ENCODE measurements at regions not wholly inside any gene's neighbourhood (a gene's known extent, or its start where the extent isn't known, plus 50 kb on each side); places are given as distances from the start of the nearest gene placed in this dataset.
"Not testable (repeated sequence)": the region's sequence is repeated elsewhere in the genome, so short reads cannot be mapped to it uniquely, and the experiment has no call there.

DNA sequence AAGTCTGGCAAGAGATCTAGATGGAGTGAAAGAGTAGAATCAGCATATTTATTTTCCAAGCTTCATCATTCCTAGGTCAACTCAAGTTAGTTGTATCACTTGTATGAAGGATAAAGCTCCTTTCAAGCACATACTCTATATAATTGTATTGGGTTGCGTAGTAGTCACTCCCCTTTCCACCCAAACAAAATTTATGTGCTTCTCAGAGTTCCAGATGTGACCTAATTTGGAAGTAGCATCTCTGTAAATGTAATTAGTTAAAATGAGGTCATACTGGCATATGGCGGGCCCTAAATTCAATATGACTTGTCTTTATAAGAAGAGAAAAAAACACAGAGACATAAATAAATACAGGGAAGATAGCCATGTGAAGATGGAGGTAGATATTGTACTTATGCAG, 226.8 kb upstream of the CHORDC1 start:
- no peak for DNase-seq

DNA sequence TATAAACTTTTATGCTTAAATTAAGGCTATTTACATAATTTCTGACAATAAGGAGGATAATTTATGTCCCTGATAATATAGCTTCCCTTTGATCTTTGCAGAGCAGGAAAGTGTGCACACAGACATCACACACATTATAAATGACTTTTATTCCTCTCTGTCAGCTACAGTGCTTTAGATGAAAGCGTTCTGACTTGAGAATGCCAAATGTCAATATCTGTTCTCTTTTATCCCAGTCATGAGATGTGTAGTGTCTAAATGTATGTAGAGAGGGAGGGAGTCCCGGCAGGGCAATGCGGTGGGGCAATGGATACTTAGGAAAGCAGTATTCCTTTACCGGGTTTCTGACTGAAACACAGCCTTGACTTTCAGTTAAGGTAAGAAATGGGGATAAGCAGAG, 225.4 kb upstream of the CHORDC1 start:
- DNase-seq, result no peak

DNA sequence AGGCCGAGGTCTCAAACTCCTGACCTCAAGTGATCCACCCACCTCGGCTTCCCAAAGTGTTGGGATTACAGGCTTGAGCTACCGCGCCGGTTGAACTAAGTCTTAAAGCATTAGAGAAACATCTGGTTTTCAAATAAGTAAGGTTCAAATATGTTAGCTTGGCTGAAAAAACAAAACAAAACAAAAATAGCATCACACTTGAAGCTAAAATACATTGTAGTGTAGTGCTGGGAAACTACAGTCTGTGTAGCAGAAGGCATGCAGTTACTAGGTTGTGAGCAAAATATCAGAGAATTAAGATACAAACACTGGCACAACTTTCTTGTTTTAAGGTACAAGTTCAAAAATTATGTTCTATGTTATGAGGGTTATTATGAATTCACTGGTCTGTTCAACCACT, 224.8 kb upstream of the CHORDC1 start:
- no peak for DNase-seq

DNA sequence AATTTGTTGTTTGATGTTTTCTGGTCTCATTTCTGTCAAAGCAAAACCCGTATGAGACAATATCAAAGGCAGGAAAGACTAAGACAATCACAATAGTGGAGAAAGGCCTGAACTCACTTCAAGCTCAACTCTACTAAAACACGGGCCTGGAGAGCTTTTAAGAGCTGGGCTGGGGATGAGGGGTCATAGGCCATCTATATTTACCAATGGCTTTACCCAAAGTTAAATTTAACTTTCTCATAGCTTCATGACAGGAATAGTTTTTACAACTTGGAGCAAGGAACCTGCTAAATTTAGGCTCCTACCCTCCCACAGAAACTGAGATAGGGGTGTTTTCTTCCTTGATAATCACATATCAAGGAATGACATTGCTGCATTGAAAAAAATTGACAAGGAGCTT, 223.4 kb upstream of the CHORDC1 start:
- DNase-seq, result no peak

DNA sequence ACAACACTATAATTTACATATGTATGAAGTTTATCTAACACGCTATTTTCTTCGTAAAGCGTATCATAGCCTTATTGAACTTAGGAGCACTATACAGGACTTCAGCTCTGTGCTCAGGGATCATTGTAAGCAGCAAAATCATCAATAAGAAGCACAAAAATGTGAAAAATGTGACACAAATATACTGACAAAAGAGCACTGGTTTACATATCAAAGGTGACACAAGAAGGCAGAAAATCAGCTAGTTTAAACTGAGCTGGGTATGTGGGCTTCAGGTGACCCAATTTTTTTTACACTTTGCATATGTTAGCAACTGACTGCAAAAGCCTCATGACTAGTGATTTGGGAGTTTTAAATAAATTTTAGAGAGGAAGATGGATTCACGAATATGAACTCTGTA, 215.2 kb upstream of the CHORDC1 start:
- DNase-seq, result no peak

DNA sequence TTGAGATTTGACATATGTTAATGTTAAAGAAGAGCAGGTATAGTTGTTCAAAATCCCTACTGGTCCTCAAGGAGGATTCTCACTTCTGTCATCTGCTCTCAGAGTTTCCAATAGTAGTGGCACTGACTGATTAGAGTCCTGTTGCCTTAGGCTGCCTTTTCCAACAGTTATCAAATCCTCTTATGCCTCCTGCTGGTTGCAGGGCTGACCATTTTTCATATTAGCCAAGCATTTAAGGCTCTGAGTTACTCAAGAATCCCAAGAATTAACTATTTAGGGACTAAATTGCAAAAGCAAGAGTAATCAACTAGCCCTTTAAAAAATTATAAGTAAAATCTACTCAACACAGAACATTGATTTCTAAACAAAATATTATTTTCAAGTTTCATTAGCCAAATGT, 212.0 kb upstream of the CHORDC1 start:
- DNase-seq, result no peak

DNA sequence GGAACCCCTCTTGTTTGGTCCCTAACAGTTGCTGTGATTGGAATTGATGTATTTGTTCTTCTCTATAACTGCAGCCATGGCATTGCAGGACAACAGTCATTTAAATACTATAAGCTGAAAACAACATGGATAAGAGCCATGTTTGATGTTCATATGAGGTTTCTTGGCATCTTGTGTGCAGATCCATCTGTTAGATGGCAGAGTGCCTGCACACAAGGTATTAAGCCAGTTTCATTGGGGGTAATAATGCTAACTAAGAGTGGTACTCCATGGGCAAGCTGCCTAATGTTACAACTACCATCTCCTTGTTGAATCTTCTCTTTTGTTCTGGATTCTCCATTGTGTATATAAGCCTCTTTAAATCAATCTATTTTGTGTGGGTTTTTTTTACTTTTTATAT, 206.0 kb upstream of the CHORDC1 start:
- no peak for DNase-seq

DNA sequence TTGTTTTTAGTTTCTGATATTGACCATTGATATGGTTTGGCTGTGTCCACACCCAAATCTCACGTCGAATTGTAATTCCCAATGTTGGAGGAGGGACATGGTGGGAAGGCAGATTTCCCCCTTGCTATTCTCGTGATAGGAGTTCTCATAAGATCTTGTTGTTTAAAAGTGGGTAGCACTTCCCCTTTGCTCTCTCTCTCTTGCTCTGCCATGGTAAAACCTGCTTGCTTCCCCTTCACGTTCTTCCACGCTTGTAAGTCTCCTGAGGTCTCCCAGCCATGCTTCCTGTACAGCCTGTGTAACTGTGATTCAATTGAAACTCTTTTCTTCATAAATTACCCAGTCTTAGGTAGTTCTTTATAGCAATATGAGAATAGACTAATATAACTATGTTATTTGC, 203.6 kb upstream of the CHORDC1 start:
- no peak for DNase-seq

DNA sequence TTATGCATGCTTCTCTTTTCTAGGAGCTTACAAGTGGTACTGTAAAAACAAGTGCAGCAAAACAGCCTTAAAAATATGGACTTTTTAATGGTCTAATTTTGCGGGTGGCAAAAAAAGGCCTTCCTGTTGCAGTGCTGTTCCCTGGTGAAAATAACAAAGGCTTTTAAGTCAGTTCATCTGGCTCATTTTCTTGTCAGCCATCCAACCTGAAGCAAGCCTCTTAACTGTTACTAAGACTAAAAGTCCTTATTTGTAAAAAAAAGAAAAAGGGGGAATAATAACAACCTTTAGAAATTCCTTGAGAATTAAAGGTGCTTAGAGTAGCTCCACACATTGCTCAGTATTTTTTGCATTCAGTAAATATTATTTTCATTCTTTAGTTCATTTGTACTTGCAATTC, 200.5 kb upstream of the CHORDC1 start:
- DNase-seq, result no peak

DNA sequence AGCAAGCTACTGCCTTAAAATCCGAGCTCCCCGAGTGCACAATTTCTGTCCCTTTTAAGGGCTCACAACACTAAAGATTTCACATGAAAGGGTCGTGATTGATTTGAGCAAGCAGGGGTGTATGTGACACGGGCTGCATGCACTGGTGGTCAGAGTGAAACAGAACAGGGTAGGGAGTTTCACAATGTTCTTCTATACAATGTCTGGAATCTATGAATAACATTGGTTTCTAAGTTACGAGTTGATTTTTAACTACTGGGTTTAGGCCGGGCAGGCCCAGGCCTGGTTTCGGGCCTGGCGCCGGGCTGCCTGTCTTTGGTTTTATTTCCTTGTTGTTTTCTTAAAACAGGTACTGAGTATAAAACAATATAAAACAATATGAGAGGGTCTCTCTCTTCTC, 199.9 kb upstream of the CHORDC1 start:
- DNase-seq, result not testable (repeated sequence)

DNA sequence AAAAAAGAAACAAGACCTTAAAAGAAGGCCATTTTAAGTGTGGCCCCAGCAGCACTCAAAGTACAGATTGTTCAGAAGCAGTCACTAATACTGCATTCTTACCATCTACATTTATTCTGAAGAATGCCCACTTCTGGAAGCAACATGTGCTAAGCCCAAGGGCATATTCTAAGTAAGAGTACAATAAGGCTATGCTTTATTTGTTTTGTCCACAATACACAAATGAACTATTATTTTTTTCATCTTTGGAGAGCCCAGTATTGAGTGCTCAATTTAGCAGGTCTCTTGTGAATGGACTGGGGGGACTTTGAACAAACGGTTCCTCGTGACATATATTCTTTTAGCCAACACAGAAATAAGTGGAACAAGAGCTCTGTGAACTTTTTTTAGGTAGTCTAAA, 191.4 kb upstream of the CHORDC1 start:
- no peak for DNase-seq

DNA sequence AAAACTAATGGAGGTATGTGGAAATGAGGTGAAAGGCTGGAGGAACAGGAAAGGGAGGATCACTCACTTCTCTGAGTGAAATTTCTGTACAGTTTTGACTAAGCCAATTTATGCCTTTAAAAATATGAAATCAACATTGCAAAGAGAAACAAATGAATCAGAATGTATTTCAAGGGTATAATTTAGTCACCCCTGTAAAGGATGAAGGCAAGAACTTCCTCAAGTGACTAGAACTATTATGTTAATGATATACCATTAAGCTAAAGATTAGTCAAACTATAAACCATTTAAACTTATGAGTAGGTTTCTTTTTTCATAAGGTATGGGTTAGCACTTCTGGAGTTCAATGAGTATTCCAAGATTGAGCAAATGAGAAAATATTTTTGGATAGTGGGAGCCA, 184.5 kb upstream of the CHORDC1 start:
- DNase-seq, result no peak

DNA sequence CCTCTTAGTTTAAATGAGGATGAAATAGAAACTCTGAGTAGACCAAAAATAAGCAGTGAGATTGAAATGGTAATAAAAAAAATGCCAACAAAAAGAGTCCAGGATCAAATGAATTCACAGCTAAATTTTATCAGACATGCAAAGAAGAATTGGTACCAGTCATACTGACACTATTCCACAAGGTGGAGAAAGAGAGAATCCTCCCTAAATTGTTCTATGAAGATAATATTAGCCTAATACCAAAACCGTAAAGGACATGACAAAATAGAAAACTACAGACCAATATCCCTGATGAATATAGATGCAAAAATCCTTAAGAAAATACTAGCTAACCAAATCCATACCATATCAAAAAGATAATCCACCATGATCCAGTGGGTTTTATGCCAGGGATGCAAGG, 169.8 kb upstream of the CHORDC1 start:
- no peak for DNase-seq

DNA sequence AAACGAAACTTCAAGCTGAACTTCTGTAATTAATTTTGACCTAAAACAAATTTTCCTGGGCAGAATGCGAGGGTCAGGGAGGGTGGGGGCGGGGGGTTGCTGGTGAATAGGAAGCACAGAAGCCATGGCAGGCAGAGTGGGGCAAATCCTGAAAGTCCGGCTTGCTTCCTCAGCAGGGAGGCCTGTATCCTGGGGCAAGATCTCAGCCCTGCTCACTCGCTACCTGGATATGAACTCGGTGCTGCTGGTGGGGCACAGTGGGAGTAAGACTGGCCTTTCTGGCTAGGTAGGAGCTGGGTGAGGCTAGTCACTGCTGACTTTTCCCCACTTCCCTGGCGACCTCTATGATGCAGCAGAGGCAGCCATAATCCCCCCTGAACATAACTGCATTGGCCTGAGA, 168.9 kb upstream of the CHORDC1 start:
- DNase-seq, result no peak

DNA sequence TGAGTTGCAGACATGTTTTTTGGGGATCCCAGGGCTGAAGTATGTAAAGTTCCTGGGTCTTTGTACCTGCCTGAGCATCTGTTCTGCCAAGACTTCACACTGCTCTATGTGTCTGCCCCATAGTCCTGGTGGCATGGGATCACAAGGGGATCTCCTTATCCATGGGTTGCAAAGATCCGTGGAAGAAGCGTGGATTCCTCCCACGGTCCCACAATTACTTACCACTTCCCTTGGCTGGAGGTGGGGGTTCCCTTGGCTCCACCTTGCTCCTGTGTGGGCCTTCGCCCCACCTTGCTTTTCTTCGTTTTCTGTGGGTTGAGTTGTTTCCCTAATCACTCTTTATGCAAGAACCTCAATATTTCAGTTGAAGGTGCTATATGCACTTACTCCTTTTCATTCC, 157.4 kb upstream of the CHORDC1 start:
- DNase-seq, result no peak

DNA sequence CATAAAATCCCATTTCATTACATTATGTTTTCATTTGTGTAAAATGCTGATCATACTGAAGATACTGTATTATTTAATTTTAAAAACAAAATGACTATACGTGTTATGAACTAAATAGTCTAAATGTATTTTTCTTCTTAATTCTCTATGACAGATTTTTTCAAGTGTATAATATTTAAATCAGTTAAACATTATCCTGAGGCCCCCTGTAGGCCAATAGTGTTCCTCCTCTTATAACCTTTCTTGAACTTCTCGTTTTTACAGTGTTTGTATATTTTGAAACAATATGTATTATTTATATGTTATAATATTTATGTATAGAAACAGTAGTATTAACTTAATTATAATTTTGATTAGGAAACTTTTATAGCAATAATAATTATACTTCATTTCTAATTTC, 151.1 kb upstream of the CHORDC1 start:
- DNase-seq, result no peak

DNA sequence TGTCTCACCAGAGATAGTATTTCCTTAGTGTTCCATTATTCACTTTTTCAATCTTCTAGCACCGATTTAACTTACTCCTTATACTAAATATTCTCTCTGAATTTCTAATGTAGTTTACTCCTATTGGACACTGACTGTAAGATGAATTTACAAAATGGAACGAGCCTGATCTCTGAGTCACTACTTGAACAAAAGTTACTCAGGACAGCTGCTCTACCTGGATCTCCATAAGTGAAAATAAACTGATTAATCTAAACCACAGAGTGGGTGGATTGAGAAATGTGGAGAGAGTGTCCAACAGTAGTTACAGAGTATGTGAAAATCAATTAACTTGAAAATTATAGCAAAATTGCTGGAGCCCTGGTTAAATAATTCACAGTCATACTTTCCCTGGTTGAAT, 141.7 kb upstream of the CHORDC1 start:
- DNase-seq, result no peak

DNA sequence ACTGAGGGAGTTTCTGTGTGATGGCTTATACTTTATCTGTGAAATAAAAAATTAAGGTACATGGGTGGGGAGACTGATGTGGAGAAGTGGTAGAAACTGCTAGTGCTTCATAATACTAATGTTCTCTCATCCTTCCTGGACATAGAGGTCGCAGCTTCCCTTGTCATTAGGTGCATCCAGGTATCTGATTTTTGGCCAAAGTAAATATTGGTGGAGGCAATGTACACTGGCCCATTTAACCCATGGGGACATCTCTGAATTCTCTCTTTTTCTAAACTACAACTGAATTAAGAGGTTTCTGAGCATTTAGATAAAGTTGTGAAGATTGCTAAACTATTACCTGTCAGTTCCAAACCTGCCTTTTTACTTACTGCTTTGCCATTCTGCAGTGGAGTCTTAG, 140.9 kb upstream of the CHORDC1 start:
- DNase-seq, result no peak

DNA sequence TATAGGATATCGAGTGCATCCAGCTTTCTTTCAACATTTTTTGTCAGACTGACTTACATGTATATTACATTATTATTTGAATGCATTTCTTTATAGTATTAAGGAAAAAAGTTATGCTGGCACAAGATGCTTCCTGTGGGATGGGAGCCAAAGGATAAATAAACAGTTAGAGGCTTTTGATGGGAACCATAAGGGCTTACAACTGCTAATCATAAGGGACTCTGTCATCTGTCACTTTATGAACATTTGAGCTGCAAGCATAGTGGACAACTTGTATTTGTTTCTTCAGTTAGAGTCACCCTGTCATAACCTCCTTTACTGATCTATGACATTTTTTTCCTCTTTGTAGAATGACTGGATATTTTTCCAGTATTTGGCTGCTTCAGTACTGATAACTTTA, 132.4 kb upstream of the CHORDC1 start:
- DNase-seq, result no peak

DNA sequence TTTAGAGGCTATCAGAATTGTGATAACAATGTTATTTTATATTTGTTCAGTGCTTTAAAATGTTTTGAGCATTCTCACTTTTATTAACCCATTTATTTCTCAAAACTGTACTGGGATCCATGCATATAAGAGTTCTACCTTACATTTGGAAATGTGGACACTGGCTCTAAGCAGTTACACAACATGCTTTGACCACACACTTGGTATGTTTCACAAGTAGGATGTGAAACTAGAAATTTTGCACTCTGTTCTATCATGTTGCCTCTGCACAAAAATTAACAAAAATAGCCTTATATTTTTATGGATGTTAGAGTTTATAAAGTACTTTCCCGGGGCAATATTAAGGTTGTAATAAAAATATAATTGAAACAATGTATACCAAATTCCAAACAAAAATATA, 126.9 kb upstream of the CHORDC1 start:
- DNase-seq, result no peak

DNA sequence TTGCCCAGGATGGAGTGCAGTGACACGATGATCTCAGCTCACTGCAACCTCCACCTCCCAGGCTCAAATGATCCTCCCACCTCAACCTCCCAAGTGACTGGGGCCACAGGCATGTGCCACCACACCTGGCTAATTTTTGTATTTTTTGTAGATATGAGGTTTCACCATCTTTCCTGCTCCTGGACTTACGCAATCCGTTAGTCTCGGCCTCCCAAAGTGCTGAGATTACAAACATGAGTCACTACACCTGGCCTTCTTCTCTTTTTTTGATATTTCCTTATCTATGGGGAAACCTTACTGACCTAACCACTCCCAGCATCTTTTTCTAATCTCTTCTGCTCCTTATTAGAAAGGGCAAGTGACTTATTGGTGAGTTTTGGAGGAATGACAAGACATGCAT, 121.7 kb upstream of the CHORDC1 start:
- DNase-seq, result no peak

DNA sequence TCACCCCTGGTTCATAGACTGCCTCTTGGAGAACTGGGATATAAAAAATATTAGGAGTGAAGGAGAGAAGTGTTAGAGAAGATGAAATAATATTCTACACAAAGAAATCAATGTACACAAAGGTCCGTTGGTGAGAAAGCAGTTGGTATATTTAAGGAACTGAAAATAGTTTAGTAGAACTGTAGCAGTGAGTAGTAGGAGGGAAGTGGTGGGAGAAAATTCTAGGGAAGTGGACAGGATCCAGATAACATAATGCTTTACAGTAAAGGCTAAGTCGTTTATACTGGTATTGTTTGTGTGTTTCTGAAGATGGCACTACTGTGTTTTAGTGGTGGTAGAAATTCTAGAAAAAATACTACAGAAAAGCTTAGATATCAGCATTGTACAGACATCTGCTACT, 120.8 kb upstream of the CHORDC1 start:
- no peak for DNase-seq

DNA sequence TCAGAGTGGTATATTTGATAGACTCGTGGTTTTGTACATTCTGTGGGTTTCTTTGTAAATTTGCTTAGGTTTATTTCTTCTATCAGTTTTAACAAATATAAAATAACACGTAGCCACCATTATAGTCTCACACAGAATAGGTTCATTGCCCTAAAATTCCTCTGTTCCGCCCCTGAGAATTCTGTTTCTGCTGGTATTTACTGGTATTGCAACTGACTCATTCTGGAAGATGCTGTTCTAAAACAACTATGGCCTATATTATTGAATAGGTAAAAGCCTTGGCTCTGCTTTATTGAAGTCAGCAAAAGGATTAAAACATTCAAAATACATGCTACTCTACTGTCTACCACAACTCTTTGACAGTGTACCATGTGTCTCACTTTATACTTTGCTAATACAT, 119.1 kb upstream of the CHORDC1 start:
- DNase-seq, result no peak

DNA sequence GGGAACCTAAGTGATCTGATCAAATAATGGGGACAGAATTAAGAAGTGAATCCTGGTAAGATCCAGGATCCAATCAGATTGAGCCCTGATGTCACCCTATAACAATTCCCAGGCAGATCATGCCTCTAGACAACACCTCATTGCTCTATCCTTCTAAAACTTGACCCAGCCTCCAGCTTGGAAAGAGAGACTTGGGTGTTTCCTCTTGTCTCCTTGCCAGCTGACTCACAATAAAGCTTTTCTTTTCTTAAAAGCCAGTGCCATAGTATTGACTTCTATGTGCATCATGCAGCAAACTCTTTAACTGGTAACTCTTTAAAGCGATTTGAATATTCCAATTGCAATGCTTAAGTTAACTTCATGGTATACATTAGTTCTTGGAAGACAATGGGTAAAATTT, 109.6 kb upstream of the CHORDC1 start:
- DNase-seq, result no peak

DNA sequence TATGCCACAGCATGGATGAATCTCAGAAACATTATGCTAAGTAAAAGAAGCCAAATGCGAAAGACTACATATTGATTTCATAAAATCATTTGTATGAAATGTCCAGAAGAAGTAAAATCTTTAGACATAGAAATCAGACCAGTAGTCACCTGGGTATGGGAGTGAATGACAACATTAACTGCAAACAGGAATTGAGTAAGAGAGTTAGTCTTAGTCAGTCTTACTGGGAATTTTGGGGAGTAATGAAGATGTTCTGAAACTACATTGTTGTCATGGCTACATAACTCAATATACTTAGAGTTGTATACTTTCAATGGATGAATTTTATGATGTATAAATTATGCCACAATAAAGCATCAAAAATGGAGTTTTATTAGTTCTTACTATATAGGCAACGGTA, 107.8 kb upstream of the CHORDC1 start:
- no peak for DNase-seq

DNA sequence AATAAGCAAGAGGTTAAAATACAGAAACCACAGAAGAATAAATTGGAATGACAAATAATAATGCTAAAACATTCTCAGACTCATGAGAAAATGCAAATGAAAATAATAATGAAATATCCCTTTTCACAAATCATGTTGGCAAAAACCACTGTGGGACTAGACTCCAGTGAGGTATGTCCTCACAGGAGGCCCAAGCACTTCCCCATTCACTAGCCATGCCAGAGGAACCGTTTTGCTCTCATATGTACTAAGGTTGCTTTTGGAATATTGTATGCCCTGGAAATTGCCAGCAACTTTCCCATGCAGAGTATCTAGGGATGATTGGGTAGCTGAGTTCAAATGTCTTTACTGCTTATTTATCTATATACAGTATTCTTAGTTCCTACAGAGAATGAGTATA, 106.2 kb upstream of the CHORDC1 start:
- DNase-seq, result no peak

DNA sequence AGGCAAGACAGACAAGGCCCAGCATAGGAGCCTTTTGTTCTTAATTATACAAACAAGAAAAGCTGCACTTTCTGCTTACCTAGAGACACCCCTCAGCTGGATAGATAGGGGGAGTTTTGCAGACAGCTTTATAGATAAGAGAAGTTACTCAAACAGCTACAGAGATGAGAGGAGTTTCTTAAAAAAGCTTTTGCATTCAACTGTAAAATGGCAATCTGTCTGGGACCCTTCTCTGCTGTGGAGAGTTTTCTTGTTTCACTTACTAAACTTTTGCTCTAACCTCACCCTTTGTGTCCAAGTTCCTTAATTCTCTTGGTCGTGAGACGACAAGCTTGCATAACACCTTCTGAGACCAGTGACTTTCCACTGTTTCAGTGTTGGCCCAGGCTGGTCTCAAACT, 103.8 kb upstream of the CHORDC1 start:
- DNase-seq, result no peak
